Suprapubic skin (tissue), 3 donors: ENCODE measurements at regions not wholly inside any gene's neighbourhood (a gene's known extent, or its start where the extent isn't known, plus 50 kb on each side); places are given as distances from the start of the nearest gene placed in this dataset.

Experiments used
- CTCF ChIP-seq, 2 donors: fragments of 200-600 bp in 1 of 2; fragments of 450-650 bp in 1 of 2; sonication (generic) in 1 of 2; IDR thresholded peaks; one replicate each; pipeline ENCODE4 v1.5.1; 2016 to 2019; ENCODE audit warnings: antibody characterized with exemption in 2 of 2, mild to moderate bottlenecking in 1 of 2, moderate library complexity in 1 of 2
- POLR2AphosphoS5 ChIP-seq, 3 donors: sonication (generic); formaldehyde crosslinking; IDR thresholded peaks; one replicate each; pipeline ENCODE4 v1.6.1; 2017; ENCODE audit warnings: antibody characterized with exemption in 3 of 3

DNA sequence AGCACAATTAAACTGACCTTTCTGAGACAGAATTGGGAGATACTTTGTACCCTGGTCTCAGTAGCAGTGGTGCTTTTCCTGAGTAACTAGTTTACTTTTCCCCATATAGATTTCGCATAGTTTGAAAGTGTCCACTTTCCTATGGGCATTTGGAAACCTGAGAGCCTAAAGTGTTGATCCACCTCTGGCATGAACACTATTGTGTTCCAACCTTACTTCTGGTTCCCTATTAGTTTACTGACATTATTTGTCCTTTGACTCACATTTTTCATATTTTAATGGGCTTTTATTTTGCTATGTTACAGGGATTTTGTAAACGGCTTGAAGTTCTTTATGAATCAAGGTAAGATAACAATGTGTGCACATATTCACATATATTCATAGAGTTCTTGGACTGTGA is 103.7 kb downstream of the CBLL2 start:
- TF ChIP-seq POLR2AphosphoS5 (IDR thresholded peaks at IDR 0.05) (no peak), CTCF (IDR thresholded peaks at IDR 0.05) (no peak)
